Right lobe of liver (tissue), 4 donors: ENCODE measurements at regions not wholly inside any gene's neighbourhood (a gene's known extent, or its start where the extent isn't known, plus 50 kb on each side); places are given as distances from the start of the nearest gene placed in this dataset.
A peak's percentile ranks its signal among the peaks of the same experiment; 100 is the strongest.

Source experiments
- POLR2A ChIP-seq: fragments of 450-650 bp; IDR thresholded peaks from one replicate; pipeline ENCODE4 v1.6.1; 2017; ENCODE audit warnings: antibody characterized with exemption, mild to moderate bottlenecking
- TF ChIP-seq, protein P1 (sequence below), 4 donors: fragments of 200-600 bp in 3 of 4; fragments of 450-650 bp in 1 of 4; IDR thresholded peaks; one replicate each; pipeline versions ENCODE4 v1.5.1 to v1.8.0; 2016 to 2022; ENCODE audit warnings: antibody characterized with exemption in 4 of 4, mild to moderate bottlenecking in 2 of 4
- donor health status: DM: no; HTN: no; CAD: no.
- donor health status: DM: no; HTN: no; CAD: no.
- donor health status: DM: no; HTN: yes; CAD: no.

DNA sequence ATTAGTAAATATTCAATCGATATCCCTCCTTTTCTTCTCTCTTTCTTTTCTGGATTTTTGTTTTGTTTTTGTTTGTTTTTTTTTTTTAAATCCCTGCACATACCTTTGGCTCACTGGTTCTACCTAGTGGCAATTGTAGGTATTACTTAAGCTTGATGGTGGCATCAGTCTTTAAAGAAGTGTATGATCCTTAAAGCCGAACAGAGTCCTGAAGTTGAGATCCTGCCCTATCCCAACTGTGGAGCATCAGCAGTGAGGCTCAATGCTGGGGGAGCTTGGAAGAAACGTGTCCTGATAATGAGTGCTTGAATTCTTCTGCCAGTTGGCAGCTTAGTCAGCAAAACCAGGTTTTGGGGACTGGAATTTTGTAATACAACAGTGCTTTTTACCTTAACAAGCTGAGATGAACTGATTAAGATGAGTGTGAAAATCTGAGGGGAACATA, 60.8 kb downstream of the FASLG start:
- TF ChIP-seq POLR2A = no peak
- TF ChIP-seq, protein P1, sequence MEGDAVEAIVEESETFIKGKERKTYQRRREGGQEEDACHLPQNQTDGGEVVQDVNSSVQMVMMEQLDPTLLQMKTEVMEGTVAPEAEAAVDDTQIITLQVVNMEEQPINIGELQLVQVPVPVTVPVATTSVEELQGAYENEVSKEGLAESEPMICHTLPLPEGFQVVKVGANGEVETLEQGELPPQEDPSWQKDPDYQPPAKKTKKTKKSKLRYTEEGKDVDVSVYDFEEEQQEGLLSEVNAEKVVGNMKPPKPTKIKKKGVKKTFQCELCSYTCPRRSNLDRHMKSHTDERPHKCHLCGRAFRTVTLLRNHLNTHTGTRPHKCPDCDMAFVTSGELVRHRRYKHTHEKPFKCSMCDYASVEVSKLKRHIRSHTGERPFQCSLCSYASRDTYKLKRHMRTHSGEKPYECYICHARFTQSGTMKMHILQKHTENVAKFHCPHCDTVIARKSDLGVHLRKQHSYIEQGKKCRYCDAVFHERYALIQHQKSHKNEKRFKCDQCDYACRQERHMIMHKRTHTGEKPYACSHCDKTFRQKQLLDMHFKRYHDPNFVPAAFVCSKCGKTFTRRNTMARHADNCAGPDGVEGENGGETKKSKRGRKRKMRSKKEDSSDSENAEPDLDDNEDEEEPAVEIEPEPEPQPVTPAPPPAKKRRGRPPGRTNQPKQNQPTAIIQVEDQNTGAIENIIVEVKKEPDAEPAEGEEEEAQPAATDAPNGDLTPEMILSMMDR (IDR thresholded peaks at IDR 0.05) = peak; percentile 70 to 85 (median 80)
